IMR-90 (cell line): ENCODE measurements at regions not wholly inside any gene's neighbourhood (a gene's known extent, or its start where the extent isn't known, plus 50 kb on each side); places are given as distances from the start of the nearest gene placed in this dataset.

Experiments used
- ATAC-seq: fragments of 200-7000 bp; cut with Tn5 transposase; 2 replicates; pipeline ENCODE4 v1.9.1; 2020; ENCODE audit warnings: low read depth, mild to moderate bottlenecking, moderate library complexity
- BruUV-seq: library from RNA; stranded (reverse); fragments of 400-500 nt; replicated peaks from 2 replicates; lab custom pipeline; 2021; lab: Mats Ljungman, UMichigan
- CTCF ChIA-PET: fragments of 300-600 bp; formaldehyde crosslinking; extraction: SDS; loops from one replicate; lab custom pipeline; 2021; ENCODE audit warnings: antibody characterized with exemption; lab: Yijun Ruan, JAX
- POLR2A ChIA-PET: fragments of 300-600 bp; sonication (Branson Sonifier 250); formaldehyde crosslinking; loops from one replicate; lab custom pipeline; 2022; ENCODE audit warnings: antibody characterized with exemption; ENCODE audit not compliant: unreplicated experiment; lab: Charles Lee
- DNase-seq: peaks from one replicate; pipeline ENCODE4 v3.0.0; 2013
- H2AFZ ChIP-seq: replicated peaks from 2 replicates; pipeline ENCODE3; 2013; ENCODE audit warnings: low read length, mild to moderate bottlenecking; ENCODE audit not compliant: poor library complexity
- H2AK5ac ChIP-seq: 2 replicates; pipeline ENCODE4 v1.6.1; 2013; ENCODE audit warnings: low read depth, low read length, inconsistent platforms
- H2AK9ac ChIP-seq: replicated peaks from 2 replicates; pipeline ENCODE3; 2013; ENCODE audit warnings: mild to moderate bottlenecking, low read depth, low read length, moderate library complexity; ENCODE audit not compliant: poor library complexity
- H2BK120ac ChIP-seq: 2 replicates; pipeline ENCODE4 v1.6.1; 2013; ENCODE audit warnings: low read depth, low read length, inconsistent platforms
- H2BK15ac ChIP-seq: 3 replicates; pipeline ENCODE4 v1.6.1; 2013; ENCODE audit warnings: low read depth, low read length, inconsistent platforms
- H2BK20ac ChIP-seq: 2 replicates; pipeline ENCODE4 v1.6.1; 2013; ENCODE audit warnings: low read depth, mild to moderate bottlenecking, inconsistent platforms, low read length, moderate library complexity
- H2BK5ac ChIP-seq: 2 replicates; pipeline ENCODE4 v1.6.1; 2013; ENCODE audit warnings: mild to moderate bottlenecking, low read depth, low read length, inconsistent platforms; ENCODE audit not compliant: poor library complexity, severe bottlenecking
- H3K14ac ChIP-seq: replicated peaks from 2 replicates; pipeline ENCODE4 v1.6.1; 2013; ENCODE audit warnings: low read depth, low read length, inconsistent platforms
- H3K18ac ChIP-seq: 2 replicates; pipeline ENCODE4 v1.6.1; 2013; ENCODE audit warnings: low read depth, low read length, control low read depth
- H3K23ac ChIP-seq: 2 replicates; pipeline ENCODE4 v1.6.1; 2013; ENCODE audit warnings: low read depth, low read length, inconsistent platforms
- H3K27ac ChIP-seq: 2 replicates; pipeline ENCODE4 v1.5.1; 2013; ENCODE audit warnings: mild to moderate bottlenecking, control low read depth, low read length; ENCODE audit not compliant: insufficient read depth
- H3K27me3 ChIP-seq: 2 replicates; pipeline ENCODE4 v1.6.1; 2013; ENCODE audit warnings: low read length; ENCODE audit not compliant: control insufficient read depth, insufficient read depth
- H3K36me3 ChIP-seq: 2 replicates; pipeline ENCODE4 v1.6.1; 2013; ENCODE audit warnings: low read length, mixed read lengths; ENCODE audit not compliant: control insufficient read depth, insufficient read depth
- H3K4ac ChIP-seq: 2 replicates; pipeline ENCODE4 v1.6.1; 2013; ENCODE audit warnings: low read depth, low read length, inconsistent platforms
- H3K4me1 ChIP-seq: 2 replicates; pipeline ENCODE4 v1.6.1; 2013; ENCODE audit warnings: low read length, mixed read lengths; ENCODE audit not compliant: control insufficient read depth, insufficient read depth
- H3K4me2 ChIP-seq: 2 replicates; pipeline ENCODE4 v1.6.1; 2013; ENCODE audit warnings: low read depth, mild to moderate bottlenecking, control low read depth, low read length, moderate library complexity
- H3K4me3 ChIP-seq: 2 replicates; pipeline ENCODE4 v1.5.1; 2013; ENCODE audit warnings: low read depth, mild to moderate bottlenecking, control low read depth, low read length, moderate library complexity; ENCODE audit not compliant: insufficient read depth
- H3K56ac ChIP-seq: 2 replicates; pipeline ENCODE4 v1.6.1; 2013; ENCODE audit warnings: low read length, inconsistent platforms; ENCODE audit not compliant: insufficient read depth; ENCODE audit errors: extremely low read depth
- H3K79me1 ChIP-seq, 2 experiments: 2 replicates each; pipeline ENCODE4 v1.6.1; 2013; ENCODE audit warnings: low read length in 2 of 2, inconsistent platforms in 1 of 2, low read depth in 1 of 2
- H3K9ac ChIP-seq: 2 replicates; pipeline ENCODE4 v1.6.1; 2013; ENCODE audit warnings: low read depth, low read length, control low read depth
- H3K9me1 ChIP-seq: 2 replicates; pipeline ENCODE4 v1.6.1; 2013; ENCODE audit warnings: low read length, inconsistent platforms; ENCODE audit not compliant: insufficient read depth
- H3K9me3 ChIP-seq: 2 replicates; pipeline ENCODE4 v1.6.1; 2013; ENCODE audit warnings: low read length; ENCODE audit not compliant: control insufficient read depth, insufficient read depth
- H4K20me1 ChIP-seq: 2 replicates; pipeline ENCODE4 v1.6.1; 2013; ENCODE audit warnings: low read length, inconsistent platforms; ENCODE audit not compliant: insufficient read depth
- H4K5ac ChIP-seq: 2 replicates; pipeline ENCODE4 v1.6.1; 2013; ENCODE audit warnings: mild to moderate bottlenecking, low read depth, low read length, control low read depth
- H4K8ac ChIP-seq, 2 experiments: 2 replicates each; pipeline ENCODE4 v1.6.1; 2013; ENCODE audit warnings: low read depth in 2 of 2, low read length in 2 of 2, control low read depth in 1 of 2, inconsistent platforms in 1 of 2
- H4K91ac ChIP-seq: 2 replicates; pipeline ENCODE4 v1.6.1; 2013; ENCODE audit warnings: low read depth, low read length, inconsistent platforms; ENCODE audit not compliant: insufficient read depth
- CEBPB ChIP-seq: IDR thresholded peaks from 2 replicates; pipeline ENCODE4 v1.6.1; 2012; ENCODE audit warnings: low read depth, low read length, improper control_type of control experiment
- CHD1 ChIP-seq: IDR thresholded peaks from 2 replicates; pipeline ENCODE4 v1.6.1; 2012; ENCODE audit warnings: low read depth, low read length, improper control_type of control experiment
- MAFK ChIP-seq: IDR thresholded peaks from 2 replicates; pipeline ENCODE4 v1.6.1; 2012; ENCODE audit warnings: low read depth, low read length, improper control_type of control experiment
- MAZ ChIP-seq: IDR thresholded peaks from 2 replicates; pipeline ENCODE4 v1.6.1; 2012; ENCODE audit warnings: low read depth, mild to moderate bottlenecking, low read length, improper control_type of control experiment, moderate library complexity, borderline replicate concordance
- MXI1 ChIP-seq: IDR thresholded peaks from 2 replicates; pipeline ENCODE4 v1.6.1; 2012; ENCODE audit warnings: low read depth, mild to moderate bottlenecking, low read length, moderate library complexity, borderline replicate concordance
- NFE2L2 ChIP-seq: fragments of 150-350 bp; IDR thresholded peaks from 2 replicates; pipeline ENCODE4 v1.6.1; 2016; ENCODE audit warnings: low read depth, mild to moderate bottlenecking, low read length
- POLR2A ChIP-seq: IDR thresholded peaks from 2 replicates; pipeline ENCODE4 v1.6.1; 2012; ENCODE audit warnings: mild to moderate bottlenecking, low read depth, low read length
- RAD21 ChIP-seq: IDR thresholded peaks from 2 replicates; pipeline ENCODE4 v1.6.1; 2012; ENCODE audit warnings: low read length, improper control_type of control experiment
- RCOR1 ChIP-seq: IDR thresholded peaks from 2 replicates; pipeline ENCODE4 v1.6.1; 2012; ENCODE audit warnings: mild to moderate bottlenecking, low read length, improper control_type of control experiment; ENCODE audit not compliant: insufficient replicate concordance
- RFX5 ChIP-seq: IDR thresholded peaks from 2 replicates; pipeline ENCODE4 v1.8.0; 2012; ENCODE audit warnings: low read depth, mild to moderate bottlenecking, low read length, moderate library complexity
- SMC3 ChIP-seq: fragments of 150-350 bp; IDR thresholded peaks from 2 replicates; pipeline ENCODE4 v1.6.1; 2016; ENCODE audit warnings: low read depth, mild to moderate bottlenecking, antibody characterized with exemption, low read length, moderate library complexity
- WGBS, 2 experiments: methylation state at CpG; one replicate each; pipeline versions ENCODE4 v1.1.5 to v1.1.7; 2013; ENCODE audit warnings: missing lambda C conversion rate in 2 of 2; ENCODE audit not compliant: insufficient read length in 1 of 2; ENCODE audit errors: extremely low coverage in 2 of 2; 5-methylcytosine and 5-hydroxymethylcytosine counted together
- dilution Hi-C: fragments of 300-500 bp; cut with HindIII; formaldehyde crosslinking; loops from one replicate; pipeline ENCODE4 v1.14.3; 2018; ENCODE audit warnings: low sequenced_read_pairs; ENCODE audit not compliant: unreplicated experiment
- in situ Hi-C: fragments of 300-500 bp; cut with MboI; formaldehyde crosslinking; loops from 3 replicates; pipeline ENCODE4 v1.14.3; 2019; ENCODE audit warnings: low sequenced_read_pairs, inconsistent platforms, mixed read lengths
- intact Hi-C: fragments of 100-400 bp; cut with micrococcal nuclease; formaldehyde crosslinking; loops from 2 replicates; pipeline ENCODE4 v1.10.0; 2022
- TF ChIP-seq, protein P1 (sequence below): fragments of 150-350 bp; IDR thresholded peaks from 2 replicates; pipeline ENCODE4 v1.6.1; 2017; ENCODE audit warnings: mild to moderate bottlenecking, antibody characterized with exemption, low read length, low read depth
- TF ChIP-seq, protein P2 (sequence below): conservative IDR thresholded peaks from 2 replicates; pipeline ENCODE4 v1.5.1; 2012; ENCODE audit warnings: mild to moderate bottlenecking, low read depth, low read length, improper control_type of control experiment
- TF ChIP-seq, protein P3 (sequence below): fragments of 150-350 bp; IDR thresholded peaks from 2 replicates; pipeline ENCODE4 v1.6.1; 2016; ENCODE audit warnings: low read depth, mild to moderate bottlenecking, low read length, moderate library complexity, borderline replicate concordance

DNA sequence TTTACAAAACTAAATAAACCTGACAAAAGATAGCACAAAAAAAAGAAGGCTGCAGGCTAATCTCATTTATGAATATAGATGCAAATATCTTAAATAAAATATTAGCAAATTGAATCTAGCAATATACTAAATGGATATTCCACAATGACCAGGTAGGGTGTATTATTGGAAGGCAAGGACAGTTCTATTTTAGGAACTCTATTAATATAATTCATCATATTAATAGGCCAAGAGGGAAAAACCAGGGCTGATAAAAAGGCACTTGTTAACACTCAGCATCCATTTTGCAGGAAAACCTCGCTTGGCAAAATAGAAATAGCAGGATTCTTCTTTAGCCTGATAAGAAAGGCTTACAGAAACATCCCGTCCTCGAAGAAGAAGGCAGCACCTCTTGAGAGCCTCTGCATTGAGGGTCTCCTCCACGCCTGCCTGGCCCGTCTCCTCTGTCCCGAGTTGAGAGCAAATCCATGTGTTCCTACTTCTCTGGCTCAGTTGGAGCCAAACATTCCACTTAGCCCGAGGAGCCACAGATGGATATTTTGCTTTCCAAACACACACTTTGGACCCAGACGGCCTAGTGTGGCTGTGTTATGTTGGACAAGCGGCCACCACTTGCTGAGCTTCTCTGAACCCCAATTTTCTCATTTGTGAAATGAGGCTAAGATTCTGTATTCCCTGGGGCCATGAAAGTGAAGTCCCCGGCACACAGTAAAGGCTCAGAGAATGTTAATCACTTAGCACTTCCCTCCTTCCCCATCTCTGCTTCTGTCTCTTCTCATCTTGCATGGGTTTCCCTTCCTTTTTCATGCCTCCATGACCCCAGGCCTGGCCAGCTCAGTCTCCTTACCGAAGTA, 181.8 kb upstream of the MVB12B start:
- no peak overlapping the region for H3K9ac ChIP-seq
- no peak overlapping the region for H2BK5ac ChIP-seq
- ChIA-PET POLR2A (no interaction called here), CTCF (no interaction called here)
- H3K4me1 ChIP-seq = no peaks in the 10 kb centered on the region
- DNase-seq (no peak), ATAC-seq (no peak)
- in situ Hi-C loops = no loop called here
- no peak overlapping the region for H3K27ac ChIP-seq
- WGBS, 2 experiments = 10% methylated on average over 5 of the region's 11 CpGs; no CpG with 5 or more reads in 1 of the 2 experiments
- no peak overlapping the region for H3K23ac ChIP-seq
- no TSS peak for BruUV-seq
- no peak overlapping the region for H3K4me3 ChIP-seq
- H2BK20ac ChIP-seq = no peak overlapping the region
- no peak overlapping the region for H2AK5ac ChIP-seq
- H3K14ac ChIP-seq = no peak overlapping the region
- TF ChIP-seq RCOR1 (no peak), RAD21 (no peak), MXI1 (no peak), CEBPB (no peak), MAZ (no peak), CHD1 (no peak), SMC3 (no peak), RFX5 (no peak), MAFK (no peak), NFE2L2 (no peak), POLR2A (no peak)
- TF ChIP-seq, protein P1, sequence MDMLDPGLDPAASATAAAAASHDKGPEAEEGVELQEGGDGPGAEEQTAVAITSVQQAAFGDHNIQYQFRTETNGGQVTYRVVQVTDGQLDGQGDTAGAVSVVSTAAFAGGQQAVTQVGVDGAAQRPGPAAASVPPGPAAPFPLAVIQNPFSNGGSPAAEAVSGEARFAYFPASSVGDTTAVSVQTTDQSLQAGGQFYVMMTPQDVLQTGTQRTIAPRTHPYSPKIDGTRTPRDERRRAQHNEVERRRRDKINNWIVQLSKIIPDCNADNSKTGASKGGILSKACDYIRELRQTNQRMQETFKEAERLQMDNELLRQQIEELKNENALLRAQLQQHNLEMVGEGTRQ = no peak
- TF ChIP-seq, protein P2, sequence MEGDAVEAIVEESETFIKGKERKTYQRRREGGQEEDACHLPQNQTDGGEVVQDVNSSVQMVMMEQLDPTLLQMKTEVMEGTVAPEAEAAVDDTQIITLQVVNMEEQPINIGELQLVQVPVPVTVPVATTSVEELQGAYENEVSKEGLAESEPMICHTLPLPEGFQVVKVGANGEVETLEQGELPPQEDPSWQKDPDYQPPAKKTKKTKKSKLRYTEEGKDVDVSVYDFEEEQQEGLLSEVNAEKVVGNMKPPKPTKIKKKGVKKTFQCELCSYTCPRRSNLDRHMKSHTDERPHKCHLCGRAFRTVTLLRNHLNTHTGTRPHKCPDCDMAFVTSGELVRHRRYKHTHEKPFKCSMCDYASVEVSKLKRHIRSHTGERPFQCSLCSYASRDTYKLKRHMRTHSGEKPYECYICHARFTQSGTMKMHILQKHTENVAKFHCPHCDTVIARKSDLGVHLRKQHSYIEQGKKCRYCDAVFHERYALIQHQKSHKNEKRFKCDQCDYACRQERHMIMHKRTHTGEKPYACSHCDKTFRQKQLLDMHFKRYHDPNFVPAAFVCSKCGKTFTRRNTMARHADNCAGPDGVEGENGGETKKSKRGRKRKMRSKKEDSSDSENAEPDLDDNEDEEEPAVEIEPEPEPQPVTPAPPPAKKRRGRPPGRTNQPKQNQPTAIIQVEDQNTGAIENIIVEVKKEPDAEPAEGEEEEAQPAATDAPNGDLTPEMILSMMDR = no peak
- TF ChIP-seq, protein P3, sequence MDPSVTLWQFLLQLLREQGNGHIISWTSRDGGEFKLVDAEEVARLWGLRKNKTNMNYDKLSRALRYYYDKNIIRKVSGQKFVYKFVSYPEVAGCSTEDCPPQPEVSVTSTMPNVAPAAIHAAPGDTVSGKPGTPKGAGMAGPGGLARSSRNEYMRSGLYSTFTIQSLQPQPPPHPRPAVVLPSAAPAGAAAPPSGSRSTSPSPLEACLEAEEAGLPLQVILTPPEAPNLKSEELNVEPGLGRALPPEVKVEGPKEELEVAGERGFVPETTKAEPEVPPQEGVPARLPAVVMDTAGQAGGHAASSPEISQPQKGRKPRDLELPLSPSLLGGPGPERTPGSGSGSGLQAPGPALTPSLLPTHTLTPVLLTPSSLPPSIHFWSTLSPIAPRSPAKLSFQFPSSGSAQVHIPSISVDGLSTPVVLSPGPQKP = no peak
- no peak overlapping the region for H4K8ac ChIP-seq
- H3K4ac ChIP-seq = no peak overlapping the region
- no peak overlapping the region for H4K91ac ChIP-seq
- dilution Hi-C loops = no loop called here
- no peak overlapping the region for H2BK15ac ChIP-seq
- H4K20me1 ChIP-seq = no peaks in the 10 kb centered on the region
- H3K9me1 ChIP-seq = no peaks in the 10 kb centered on the region
- H2BK120ac ChIP-seq = no peak overlapping the region
- no peak overlapping the region for H2AK9ac ChIP-seq
- H4K5ac ChIP-seq = no peak overlapping the region
- H3K56ac ChIP-seq = no peak overlapping the region
- no peaks in the 10 kb centered on the region for H3K9me3 ChIP-seq
- H3K4me2 ChIP-seq = no peak overlapping the region
- intact Hi-C loops = no loop called here
- H2AFZ ChIP-seq = no peak overlapping the region
- no peaks in the 10 kb centered on the region for H3K79me1 ChIP-seq
- H3K36me3 ChIP-seq = no peaks in the 10 kb centered on the region
- no peak overlapping the region for H3K18ac ChIP-seq
- H3K27me3 ChIP-seq = peaks cover 19% of the 10 kb centered on the region
